ENCODE measurements at regions not wholly inside any gene's neighbourhood (a gene's known extent, or its start where the extent isn't known, plus 50 kb on each side); places are given as distances from the start of the nearest gene placed in this dataset.

DNA sequence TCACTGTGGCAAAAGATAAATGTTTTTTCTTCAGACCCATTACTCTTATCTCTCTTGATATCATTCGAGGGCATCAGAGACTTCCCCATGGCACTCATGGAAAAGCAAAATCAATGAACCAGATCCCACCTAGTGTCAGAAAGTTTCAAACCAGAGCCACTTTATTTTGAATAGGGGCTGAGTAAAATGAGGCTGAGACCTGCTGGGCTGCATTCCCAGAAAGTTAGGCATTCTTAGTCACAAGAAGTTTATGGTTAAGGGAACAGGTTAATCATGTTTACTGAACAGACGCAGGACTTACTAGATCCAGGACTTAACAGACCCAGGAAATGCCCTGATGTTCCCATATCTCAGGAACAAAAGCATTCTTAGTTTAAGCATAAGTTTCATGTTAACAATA, 369.9 kb downstream of the BTBD3 start:
- TF ChIP-seq SP1 (IDR thresholded peaks at IDR 0.05) (no peak), FOXK2 (IDR thresholded peaks at IDR 0.05) (no peak), BHLHE40 (IDR thresholded peaks at IDR 0.05; ENCODE audit: borderline replicate concordance) (no peak), TARDBP (IDR thresholded peaks at IDR 0.05) (no peak), HDGF (IDR thresholded peaks at IDR 0.05; ENCODE audit: borderline replicate concordance) (no peak)
- TF ChIP-seq, protein P1, sequence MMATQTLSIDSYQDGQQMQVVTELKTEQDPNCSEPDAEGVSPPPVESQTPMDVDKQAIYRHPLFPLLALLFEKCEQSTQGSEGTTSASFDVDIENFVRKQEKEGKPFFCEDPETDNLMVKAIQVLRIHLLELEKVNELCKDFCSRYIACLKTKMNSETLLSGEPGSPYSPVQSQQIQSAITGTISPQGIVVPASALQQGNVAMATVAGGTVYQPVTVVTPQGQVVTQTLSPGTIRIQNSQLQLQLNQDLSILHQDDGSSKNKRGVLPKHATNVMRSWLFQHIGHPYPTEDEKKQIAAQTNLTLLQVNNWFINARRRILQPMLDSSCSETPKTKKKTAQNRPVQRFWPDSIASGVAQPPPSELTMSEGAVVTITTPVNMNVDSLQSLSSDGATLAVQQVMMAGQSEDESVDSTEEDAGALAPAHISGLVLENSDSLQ (IDR thresholded peaks at IDR 0.05): no peak

All from HEK293T (cell line).